CD4-positive, alpha-beta T cell treated with Interleukin-2 at 100 ng/mL for 4 hours (primary cell): ENCODE measurements at regions not wholly inside any gene's neighbourhood (a gene's known extent, or its start where the extent isn't known, plus 50 kb on each side); places are given as distances from the start of the nearest gene placed in this dataset.
"Not testable (repeated sequence)": the region's sequence is repeated elsewhere in the genome, so short reads cannot be mapped to it uniquely, and the experiment has no call there.

Source experiments
- DNase-seq: peaks from one replicate; pipeline ENCODE4 v3.0.0-alpha.2; 2020; ENCODE audit warnings: low spot score

DNA sequence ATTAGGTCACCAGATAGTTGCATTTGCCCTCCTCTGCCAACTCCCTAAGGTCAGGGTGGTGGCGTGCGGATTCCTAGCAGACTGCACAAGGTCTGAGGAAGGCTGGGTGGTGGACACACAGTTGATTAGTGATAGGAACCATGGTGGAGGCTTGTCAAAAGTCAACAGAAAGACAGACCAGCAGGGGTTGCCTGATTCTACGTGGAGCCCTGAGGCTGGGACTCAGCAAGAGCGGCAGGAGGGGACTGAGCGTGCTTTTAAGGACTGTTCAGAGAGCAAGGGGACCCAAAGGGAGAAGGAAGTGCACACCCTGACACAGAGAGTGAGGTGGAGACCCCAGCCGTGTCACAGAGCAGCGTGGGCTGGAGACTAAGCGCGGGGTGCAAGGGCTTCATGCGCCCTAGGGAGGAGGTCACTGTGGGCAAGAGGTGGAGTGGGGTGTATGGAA, 513.2 kb downstream of the RNF144A start:
- DNase-seq, result no peak

DNA sequence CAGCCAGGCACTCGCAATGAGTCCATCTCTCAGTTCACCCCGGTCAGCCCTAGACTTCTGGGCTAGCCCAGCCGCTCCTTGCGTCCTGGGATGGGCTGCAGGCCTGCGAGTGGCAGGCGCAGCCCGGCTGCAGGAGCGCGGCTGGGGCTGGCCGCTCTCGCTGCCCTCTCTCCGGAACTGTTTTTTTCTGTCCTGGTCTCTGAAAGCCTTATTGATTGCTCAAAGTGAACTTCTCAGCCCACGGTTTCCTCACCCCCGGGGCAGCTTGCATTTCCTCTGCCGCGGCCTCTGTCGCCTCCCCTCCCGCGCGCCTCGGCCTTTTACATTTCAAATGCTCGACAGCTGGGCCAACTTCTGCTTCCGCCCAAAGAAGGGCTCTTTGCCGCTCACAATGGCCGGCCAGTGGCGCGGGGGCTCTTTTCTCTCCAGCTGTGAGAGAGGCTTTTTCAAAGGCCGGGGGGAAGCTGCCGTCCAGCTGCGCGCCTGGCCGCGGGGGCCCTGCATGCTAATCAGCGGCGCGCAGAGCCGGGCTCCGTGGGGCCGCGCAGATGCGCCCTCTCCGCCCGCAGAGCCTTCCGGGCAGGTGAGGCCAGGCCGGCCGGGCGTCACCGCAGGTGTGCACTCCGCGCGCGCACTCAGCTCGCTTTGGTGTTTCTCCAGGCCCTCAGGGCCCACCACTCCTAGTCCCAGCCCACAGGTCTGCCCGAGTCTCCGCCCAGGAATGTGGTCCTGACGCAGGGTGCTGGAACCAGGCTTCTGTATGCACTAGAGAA, 513.8 kb downstream of the RNF144A start:
- DNase-seq, result peak; percentile 39

DNA sequence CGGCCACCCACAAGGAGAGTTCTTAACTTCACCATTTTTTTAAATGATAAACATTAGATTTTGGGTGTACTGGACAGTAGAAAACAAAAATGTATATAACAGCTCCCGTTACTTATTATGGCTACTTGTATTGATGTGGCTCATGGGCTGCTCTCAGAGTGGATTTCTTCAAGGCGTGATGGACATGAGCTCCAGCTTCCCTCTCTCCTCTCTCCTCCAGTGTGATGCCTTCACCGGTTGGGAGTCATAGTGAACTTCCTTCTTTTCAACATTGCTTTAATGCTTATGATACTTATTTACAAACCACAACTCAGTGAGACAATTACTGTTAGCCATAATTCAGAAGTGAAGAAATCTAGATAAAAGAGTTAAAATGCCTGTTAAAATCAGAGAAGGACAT, 515.2 kb downstream of the RNF144A start:
- DNase-seq, result no peak

DNA sequence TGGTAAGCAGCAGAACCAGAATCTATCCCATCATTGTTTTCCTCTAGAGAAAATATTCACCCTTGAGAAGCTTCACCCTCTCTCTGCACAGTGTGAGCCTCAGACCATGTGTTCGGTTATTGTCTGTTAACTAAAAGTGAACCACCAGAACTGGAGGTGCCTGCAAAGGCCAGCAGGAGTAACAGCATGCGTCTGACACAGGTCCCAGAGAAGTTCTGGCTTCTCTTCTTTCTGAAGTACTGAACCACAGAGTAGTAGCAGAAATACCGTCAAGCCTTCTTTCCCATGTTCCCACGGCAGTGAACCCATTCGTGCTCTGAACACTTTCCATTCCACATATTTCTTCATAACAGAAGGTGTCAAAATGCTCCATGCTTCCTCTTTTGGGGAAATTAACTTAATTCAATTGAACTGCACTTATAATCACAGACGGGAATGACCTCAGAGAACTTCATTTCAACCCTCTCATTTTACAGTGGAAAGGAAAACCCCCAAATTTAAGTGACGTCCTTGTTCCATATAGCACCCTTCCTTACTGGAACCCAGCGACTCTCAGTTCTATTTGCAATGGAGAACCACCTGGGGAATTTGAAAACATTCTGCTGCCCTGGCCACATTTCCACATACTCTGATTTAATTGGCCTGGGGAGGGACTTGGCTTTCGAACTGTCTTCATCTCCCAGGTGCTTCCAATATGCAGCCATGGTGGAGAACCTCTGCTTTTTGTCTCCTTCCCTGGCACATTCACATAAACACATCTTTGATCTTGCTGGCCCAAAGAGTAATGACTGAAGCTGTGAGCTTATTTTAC, 519.1 kb downstream of the RNF144A start:
- no peak for DNase-seq

DNA sequence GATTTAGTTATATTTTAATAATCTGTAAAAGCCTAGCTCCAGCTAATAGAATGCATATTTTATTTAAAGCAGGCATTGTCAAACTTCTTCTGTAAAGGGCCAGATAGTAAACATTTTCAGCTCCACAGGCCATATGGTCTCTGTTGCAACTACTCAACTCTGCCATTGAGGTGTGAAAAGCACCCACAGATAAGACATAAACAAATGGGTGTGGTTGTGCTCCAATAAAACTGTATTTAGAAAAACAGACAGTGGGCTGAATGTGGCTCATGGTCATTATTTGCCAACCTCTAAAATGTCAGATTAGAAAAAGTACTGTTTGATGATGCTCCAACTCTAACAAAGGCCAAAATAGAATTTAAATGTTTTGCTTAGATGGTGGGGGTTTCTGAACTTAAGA, 519.9 kb downstream of the RNF144A start:
- no peak for DNase-seq

DNA sequence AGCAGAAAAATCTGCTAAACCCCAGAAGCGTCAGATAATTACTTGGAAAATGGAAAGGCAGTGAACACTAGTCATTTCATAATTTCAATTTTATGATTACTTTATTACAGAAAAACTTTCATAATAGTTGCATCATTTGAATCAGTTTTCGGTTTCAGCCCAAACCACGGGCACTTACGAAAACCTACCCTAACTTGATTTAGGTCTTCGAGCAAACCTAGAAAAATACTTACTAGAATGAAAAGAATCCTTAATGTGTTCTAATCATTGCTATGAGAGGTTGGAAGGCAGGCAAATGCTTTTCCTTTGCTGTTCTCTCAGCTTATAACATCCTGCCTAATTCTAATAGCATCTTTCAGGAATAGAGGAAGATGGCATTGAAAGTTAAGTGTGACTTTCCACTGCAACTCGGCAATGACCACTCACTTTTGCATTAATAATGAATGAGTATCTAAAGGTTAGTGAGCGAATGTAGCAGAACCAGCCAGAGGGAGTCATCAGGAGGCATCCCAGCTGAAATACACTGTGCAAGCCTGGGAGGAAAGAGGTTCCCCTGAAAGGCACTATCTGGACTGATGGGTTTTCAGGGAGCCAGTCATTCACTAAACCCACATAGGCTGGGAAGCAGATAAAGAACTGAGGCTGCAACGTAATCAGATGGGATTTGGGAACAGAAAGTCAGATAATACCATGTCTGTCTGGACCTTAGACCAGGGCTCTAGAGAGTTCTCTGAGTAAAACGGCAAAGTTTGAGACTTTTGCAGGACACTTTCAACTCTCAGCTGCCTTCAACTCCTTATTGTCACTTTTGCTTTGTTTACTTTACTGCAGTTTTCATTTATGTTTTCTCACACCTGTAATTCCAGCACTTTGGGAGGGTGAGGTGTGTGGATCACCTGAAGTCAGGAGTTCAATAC, 520.8 kb downstream of the RNF144A start:
- no peak for DNase-seq

DNA sequence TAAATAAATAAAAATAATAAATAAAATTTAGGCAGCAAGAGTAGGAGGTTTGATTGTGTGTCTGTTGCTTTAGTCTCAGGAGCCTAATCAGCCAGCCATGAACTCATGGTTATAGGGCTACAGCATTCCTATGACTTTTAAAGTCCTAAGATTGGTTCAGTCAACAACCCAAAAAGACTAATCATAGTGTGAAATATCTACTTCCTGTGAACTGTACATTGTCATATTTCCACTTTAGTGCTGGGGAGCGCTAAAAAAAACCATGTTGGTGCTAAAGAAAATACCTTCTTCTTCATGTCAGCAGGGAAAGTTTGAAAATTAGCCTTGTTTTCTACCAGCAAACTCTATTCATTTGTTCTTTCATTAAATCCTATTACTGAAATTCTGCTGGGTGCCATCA, 521.6 kb downstream of the RNF144A start:
- no peak for DNase-seq

DNA sequence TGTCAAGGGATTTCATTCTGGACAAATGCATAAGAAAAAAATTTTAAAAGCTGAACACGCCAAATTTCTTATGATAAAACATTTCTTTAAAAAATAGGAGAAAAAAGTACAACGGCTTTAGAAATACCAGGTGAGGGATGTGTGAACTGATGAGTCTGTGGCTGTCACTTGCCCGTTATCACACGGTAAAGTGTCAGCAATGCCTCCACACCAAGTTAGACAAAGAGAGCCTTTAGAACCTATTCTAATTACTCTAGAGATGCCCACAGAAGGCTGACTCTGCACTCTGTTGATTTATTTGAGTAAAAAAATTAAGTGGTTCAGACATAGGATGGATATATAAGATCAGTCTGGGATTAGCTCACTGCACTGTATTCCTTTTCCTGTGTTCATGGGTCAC, 523.8 kb downstream of the RNF144A start:
- DNase-seq, result no peak

DNA sequence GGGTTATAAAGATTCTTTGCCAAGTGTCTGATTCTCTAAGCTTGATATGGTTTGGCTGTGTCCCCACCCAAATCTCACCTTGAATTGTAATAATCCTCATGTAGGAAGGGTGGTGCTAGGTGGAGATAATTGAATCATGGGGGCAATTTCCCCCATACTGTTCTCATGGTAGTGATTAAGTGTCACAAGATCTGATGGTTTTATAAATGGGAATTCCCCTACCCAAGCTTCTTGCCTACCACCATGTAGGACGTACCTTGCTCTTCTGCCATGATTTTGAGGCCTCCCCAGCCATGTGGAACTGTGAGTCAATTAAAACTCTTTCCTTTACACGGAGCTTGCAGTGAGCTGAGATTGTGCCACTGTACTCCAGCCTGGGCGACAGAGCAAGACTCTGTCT, 524.6 kb downstream of the RNF144A start:
- not testable (repeated sequence) for DNase-seq

DNA sequence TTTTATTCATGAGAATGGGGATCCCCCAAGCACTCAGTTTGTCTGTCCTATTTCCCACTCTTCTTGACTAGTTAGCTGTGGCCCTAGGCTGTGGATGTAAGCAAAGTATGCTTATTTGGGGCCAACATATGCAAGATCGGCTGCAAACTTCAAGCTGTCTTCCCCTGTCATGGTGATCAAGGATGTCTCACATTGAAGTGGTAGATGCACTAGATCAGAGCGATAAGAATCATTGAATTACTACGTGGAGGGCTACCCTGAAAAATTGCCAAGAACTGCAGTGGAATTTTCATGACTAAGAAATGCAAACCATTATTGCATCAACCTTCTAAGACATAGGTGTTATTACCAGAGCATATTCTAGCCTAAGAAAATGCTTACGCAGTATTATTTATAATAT, 527.4 kb downstream of the RNF144A start:
- no peak for DNase-seq

DNA sequence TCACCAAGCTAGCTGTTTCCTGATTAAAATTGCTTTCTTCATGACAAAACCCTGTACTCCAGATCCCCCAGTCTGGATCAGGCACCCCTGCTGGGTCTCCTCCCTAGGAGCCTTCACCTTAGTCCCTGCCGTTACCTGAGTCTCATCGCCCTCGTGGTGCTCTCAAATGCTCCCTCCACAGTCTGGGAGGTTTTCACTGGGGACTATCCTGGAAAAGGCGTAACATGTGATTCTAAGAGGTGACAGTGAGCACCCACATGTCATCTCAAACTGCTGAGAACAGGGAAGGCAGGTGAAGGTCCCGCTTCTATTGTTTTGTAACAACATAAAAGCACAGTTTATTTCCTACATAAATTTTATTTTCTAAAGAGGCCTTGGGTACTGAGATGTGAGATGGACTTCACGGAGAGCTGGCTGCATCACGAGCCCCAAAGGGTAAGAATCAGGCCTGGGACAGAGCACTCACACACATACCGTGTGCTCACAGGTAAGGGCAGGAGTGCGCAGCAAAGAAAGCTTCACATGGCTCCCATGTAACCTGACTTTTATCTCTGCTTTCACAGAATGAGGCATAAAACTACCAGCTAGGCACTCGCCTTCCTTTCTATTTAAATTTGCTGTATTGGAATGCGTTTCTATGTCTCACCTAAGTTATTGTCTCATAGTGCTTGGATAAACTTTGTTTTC, 531.5 kb downstream of the RNF144A start:
- DNase-seq, result no peak

DNA sequence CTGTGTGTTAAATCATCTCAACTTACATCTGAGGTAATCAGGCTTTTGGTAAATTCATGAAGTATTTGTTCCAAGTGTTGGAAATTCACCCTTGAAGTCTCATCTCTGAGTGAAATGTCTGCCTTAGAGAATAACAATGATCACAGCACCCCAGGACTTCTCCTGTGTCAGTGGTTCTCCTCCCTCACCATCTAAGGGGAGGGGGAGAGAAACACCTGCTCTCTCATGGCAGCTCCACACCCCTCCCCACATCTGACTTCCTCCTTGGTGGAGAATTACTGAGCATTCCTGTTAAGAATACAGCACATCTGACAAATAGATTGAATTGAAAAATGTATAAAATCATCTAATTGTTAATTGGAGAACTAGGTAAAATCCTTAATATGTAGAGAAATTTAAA, 532.1 kb downstream of the RNF144A start:
- no peak for DNase-seq

DNA sequence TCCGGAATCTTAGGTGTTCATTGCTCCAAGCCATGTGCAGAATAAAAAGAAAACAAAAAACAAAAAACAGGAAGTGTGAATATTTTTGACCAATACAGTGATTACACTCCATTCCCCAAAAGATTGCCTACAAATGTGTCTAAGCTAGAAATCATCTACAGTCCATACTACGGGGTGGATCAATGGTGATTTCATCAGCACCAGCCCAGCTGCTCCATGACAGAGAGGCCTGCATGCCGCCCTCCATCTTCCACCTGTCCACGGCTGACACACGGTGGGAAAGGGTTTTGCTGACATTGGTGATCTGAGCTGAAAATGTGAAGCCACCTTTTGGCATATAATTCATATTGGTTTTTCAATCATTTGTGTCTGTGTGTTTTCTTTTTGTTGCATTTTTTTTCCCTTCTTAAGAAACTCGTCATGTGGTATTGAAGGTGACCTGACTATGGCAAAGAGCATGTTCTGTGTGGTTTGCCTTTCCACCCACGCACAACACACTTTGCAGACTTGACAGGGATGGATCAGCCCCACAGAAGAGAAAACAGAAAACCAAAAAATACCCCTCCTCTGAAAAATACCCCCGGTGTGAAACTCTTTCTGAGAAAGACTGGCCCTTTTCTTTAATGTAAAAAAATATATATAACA, 533.1 kb downstream of the RNF144A start:
- DNase-seq, result peak; percentile 71

DNA sequence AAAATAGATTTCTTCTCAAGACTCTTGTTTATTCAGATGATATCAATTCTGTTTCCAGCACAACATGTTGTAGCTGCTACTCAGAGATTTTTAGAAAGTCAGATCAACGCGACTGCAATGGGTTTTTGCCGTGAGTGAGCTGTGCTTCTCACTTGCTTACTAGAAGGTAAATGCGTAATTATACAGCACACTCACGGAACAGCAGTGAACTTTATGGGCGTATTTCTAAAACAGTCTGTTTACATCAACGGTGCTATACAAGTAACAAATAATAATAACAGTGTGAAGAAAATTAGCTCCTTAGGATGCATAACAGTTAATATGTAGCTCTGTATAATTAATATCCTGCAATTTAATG, 533.6 kb downstream of the RNF144A start:
- peak; percentile 66 for DNase-seq

DNA sequence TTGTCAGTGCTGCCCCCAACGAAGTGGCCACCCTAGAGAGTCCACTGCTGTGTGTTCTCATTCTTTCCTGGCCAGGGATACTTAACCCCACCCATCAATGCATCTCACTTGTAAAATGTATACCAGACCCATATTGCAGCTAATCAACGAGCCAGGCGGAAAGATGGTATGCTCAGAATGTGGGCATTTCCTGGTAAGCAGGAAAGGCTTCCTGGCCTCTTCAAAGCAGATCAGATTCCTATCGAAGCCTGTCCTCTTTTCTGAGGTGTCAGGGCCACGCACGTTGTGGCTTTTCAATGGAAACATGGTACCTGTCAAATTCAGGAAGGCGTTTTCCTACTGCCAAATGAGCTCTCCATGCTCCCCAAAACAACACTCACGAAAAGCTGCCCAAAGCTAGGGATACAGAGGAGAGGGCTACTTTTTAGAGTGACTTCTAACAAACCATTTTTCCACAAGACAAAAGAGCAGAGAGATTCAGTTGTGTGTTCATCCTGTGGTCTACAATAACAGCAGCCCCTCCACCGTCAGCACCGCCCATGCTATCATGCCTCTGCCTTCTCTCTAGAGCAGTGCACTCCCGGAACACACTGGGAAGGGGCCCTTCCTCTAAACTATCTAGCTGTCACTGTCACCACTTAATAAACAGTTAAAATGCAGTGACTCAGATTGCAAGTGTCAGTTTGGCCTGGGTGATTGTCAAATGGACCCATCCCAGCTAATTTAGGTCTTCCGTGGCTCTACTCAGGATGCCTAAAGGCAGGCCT, 535.1 kb downstream of the RNF144A start:
- no peak for DNase-seq

DNA sequence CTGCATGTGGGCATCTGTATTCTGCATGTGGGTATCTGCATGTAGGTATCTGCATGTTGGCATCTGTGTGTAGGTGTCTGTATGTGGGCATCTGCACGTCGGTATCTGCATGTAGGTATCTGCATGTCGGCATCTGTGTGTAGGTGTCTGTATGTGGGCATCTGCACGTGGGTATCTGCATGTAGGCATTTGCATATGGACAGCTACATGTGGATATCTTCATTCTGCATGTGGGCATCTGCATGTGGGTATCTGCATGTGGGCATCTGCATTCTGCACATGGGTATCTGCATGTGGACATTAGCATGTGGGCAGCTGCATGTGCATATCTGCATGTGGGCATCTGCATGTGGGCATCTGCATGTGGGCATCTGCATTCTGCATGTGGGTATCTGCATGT, 537.4 kb downstream of the RNF144A start:
- DNase-seq, result no peak

DNA sequence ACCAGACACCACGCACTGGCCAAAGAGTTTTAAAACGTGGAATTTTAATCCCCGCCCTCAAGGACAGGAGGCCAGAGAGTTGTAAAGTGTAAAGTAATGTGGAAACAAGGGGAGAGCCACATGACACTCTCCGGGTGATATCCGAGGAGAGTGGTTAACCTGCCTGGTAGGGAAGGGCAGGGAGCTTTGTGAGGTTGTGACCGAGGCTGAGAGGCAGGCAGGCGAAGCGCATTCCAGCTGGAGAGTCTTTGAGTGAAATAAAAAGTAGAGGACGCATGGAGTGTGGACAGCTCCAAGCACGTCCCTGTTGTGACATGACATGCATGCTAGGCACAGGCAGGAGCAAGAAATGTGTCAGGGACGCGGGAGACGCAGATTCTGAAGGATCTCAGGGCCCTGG, 539.5 kb downstream of the RNF144A start:
- DNase-seq, result no peak

DNA sequence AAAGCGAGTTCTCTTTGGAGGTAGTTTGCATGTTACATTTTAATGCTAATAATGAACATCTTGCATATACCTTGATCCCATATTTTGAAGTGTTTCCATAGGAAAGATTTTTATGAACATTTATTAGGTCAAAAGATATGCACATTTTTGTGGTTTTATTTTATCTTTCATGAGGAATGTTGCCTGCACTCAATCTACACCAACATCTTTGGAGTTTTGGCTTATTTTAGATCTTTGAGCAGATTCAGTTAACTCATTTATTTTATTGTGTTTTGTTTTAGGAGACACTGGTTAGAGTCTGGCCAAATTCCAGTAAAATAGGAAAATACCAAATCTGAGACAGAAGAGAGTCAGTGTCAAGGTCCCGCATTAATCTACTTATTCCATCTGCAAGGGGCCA, 540.9 kb downstream of the RNF144A start:
- no peak for DNase-seq

DNA sequence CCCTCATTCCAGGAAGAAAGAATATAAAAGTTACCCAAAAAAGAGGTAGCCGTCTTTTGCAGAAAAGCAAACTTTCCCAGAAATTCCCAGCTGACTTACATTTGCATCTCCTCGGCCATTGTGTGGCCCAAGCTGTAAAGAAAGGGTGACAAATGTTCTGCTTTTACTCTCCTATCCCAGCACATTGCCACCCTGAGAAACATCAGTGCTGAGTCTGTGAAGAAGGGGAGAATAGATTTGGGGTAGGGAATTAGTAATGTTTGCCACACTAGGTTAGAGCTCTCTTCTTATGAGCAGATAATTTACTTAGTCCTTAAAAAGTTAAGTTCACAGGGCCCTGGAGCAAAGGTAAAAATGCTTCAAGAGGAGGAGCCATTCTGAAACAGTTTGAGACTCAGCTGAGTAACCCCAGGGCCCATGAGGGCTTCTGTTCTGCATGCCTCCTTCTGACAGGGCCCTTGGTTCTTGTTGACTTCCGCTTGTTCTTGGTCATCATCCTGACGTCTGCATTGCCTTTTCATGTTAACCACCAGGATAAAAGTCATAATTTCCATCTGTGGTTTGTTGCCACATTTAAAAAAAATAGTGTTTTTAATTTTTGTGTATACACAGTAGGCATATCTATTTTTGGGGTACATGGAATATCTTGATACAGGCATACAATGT, 550.7 kb downstream of the RNF144A start:
- peak; percentile 38 for DNase-seq

DNA sequence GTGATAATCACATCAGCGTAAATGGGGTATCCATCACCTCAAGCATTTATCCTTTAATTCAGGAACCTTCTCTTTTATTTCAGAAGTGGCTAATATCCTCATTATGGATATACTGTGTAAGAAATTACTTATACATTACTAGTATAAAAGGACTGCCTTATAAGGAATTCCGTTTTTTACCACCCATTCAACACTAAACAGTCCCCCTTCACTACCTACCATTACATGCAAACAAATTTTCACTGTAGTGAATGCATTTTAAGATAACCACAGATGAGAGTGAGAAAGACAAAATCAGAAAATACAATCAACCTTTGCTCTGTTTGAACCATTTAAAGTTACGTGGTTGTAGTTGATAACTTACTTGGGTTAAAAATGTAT, 551.2 kb downstream of the RNF144A start:
- no peak for DNase-seq
